ENCODE measurements at regions not wholly inside any gene's neighbourhood (a gene's known extent, or its start where the extent isn't known, plus 50 kb on each side); places are given as distances from the start of the nearest gene placed in this dataset.

DNA sequence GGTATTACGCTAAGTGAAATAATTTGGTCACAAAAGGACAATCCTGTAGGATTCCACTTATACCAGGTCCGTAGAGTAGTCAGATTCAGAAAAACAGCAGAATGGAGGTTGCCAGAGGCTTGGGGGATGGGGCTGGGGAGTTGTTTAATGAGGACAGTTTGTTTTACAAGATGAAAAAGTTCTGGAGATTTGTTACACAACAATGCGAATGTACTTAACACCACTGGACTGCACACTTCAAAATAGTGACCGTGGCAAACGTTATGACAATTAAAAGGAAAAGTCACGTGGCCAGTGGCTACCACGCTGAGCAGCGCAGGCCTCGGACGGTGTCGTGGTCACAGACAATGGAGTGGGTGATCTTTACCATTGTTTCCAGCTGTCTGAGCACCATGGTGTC is 338.1 kb downstream of the SEC14L1 start:
- H3K36me3 ChIP-seq (ENCODE audit: control insufficient read depth, insufficient read depth, low read length): peaks cover 26% of the 10 kb centered on the region
- DNase-seq (ENCODE audit: low read depth): no peak
- no peak overlapping the region for H3K4me3 ChIP-seq (ENCODE audit: low read depth, low read length)
- no peaks in the 10 kb centered on the region for H3K27me3 ChIP-seq (ENCODE audit: control insufficient read depth, insufficient read depth, low read length)
- TF ChIP-seq, protein P1, sequence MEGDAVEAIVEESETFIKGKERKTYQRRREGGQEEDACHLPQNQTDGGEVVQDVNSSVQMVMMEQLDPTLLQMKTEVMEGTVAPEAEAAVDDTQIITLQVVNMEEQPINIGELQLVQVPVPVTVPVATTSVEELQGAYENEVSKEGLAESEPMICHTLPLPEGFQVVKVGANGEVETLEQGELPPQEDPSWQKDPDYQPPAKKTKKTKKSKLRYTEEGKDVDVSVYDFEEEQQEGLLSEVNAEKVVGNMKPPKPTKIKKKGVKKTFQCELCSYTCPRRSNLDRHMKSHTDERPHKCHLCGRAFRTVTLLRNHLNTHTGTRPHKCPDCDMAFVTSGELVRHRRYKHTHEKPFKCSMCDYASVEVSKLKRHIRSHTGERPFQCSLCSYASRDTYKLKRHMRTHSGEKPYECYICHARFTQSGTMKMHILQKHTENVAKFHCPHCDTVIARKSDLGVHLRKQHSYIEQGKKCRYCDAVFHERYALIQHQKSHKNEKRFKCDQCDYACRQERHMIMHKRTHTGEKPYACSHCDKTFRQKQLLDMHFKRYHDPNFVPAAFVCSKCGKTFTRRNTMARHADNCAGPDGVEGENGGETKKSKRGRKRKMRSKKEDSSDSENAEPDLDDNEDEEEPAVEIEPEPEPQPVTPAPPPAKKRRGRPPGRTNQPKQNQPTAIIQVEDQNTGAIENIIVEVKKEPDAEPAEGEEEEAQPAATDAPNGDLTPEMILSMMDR (IDR thresholded peaks at IDR 0.05; ENCODE audit: insufficient read depth, low read length, severe bottlenecking): no peak
- FAIRE-seq: no peak

DNA sequence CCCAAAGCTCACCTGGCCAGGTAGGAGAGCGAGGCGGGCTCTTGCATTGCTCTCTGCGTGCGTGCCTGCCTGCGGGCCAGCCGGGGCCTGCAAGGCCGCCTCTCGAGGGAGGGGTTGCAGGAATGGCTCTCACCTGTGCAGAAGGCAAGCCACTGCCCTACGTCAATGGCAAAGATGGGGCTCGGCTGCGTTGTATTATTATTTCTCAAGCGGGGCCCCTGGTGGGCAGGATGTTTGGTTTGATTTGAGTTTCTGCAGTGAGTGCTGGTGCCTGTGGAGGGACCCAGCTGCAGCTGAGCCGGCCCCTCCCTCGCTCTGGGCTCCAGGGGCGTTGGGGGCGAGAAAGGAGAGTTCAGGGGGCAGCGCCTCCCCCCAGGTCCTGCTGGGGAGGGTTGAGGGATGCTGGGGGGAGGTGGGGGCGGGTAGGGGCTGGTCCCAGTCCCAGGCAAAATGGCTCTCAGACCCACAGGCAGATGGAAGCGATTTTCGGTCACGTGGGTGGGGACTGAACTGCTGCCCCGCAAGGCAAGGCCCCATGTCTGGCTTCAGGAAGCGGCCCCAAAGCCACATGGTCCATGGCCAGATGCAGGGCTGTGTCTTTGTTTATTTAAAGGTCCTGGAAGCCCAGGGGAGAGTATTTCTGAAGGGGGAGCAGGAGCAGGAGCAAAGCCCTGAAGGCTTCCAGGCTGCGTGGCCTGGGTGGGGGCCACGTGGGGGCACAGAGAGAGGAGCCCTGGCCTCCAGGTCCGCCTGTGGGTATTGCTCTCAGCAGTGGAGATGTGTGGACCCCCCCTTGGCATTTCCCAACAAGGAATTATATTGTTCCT is 338.8 kb downstream of the SEC14L1 start:
- Histone ChIP-seq H3K27me3 (ENCODE audit: control insufficient read depth, insufficient read depth, low read length) (no peaks in the 10 kb centered on the region), H3K4me3 (ENCODE audit: low read depth, low read length) (no peak overlapping the region), H3K36me3 (ENCODE audit: control insufficient read depth, insufficient read depth, low read length) (peaks cover 26% of the 10 kb centered on the region)
- DNase-seq (ENCODE audit: low read depth): no peak
- FAIRE-seq: no peak
- TF ChIP-seq, protein P1 (IDR thresholded peaks at IDR 0.05; ENCODE audit: insufficient read depth, low read length, severe bottlenecking): no peak

DNA sequence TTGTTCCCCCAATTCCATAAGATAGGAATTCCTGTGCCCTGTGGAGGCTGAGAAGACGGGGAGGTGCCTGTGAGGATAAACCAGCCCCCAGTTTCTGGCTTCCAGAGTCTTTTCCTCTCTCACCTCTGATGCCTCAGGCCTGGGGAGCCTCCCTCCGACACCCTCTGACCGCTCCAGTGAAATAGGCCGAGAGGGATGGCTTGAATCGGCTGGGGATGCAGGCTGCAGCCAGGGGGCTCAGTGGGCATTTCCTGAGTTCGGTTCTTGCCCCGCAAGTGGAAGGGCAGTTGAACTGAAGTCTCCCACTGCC is 339.4 kb downstream of the SEC14L1 start:
- FAIRE-seq: no peak
- peaks cover 26% of the 10 kb centered on the region for H3K36me3 ChIP-seq (ENCODE audit: control insufficient read depth, insufficient read depth, low read length)
- TF ChIP-seq, protein P1 (IDR thresholded peaks at IDR 0.05; ENCODE audit: insufficient read depth, low read length, severe bottlenecking): no peak

DNA sequence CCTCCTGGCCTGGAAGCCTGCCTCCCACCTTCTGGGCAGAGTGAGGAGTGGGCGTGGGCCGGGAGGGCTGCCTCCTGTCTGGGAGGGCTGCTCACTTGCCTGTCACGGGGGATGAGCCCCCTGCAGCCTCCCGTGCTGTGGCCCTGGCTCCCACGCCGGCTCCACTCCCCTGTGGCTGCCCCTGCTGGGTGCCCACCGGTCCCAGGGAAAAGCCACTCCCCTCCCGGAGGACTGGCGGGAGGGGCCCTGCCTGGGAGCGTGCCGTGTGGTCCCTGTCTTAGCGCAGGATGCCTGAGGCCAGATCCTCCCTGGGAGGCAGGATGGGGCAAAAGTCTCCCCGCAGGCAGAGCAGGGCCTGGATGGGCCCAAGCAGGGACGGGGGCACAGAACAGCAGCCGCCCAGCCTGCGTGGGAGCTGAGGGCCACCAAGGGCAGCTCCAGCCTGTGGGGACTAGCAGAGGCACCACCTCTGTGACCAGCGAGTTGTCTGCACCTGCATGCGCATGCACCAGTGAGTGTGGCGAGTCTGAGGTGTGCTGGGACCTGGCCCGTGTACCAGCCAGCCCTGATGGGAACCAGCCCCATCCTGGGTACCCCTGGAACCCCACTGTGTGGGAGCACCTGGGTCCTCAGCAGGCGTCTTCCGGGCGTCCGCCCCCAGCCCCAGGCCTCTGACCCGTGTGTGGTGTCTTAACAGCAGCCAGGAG is 339.9 kb downstream of the SEC14L1 start:
- FAIRE-seq: no peak
- DNase-seq (ENCODE audit: low read depth): no peak
- Histone ChIP-seq H3K27me3 (ENCODE audit: control insufficient read depth, insufficient read depth, low read length) (no peaks in the 10 kb centered on the region), H3K36me3 (ENCODE audit: control insufficient read depth, insufficient read depth, low read length) (peaks cover 26% of the 10 kb centered on the region), H3K4me3 (ENCODE audit: low read depth, low read length) (no peak overlapping the region)
- TF ChIP-seq, protein P1 (IDR thresholded peaks at IDR 0.05; ENCODE audit: insufficient read depth, low read length, severe bottlenecking): no peak

More for the DNA sequence above, 339.4 kb downstream of the SEC14L1 start:
- DNase-seq (ENCODE audit: low read depth): no peak
- H3K4me3 ChIP-seq (ENCODE audit: low read depth, low read length): no peak overlapping the region
- no peaks in the 10 kb centered on the region for H3K27me3 ChIP-seq (ENCODE audit: control insufficient read depth, insufficient read depth, low read length)

DNA sequence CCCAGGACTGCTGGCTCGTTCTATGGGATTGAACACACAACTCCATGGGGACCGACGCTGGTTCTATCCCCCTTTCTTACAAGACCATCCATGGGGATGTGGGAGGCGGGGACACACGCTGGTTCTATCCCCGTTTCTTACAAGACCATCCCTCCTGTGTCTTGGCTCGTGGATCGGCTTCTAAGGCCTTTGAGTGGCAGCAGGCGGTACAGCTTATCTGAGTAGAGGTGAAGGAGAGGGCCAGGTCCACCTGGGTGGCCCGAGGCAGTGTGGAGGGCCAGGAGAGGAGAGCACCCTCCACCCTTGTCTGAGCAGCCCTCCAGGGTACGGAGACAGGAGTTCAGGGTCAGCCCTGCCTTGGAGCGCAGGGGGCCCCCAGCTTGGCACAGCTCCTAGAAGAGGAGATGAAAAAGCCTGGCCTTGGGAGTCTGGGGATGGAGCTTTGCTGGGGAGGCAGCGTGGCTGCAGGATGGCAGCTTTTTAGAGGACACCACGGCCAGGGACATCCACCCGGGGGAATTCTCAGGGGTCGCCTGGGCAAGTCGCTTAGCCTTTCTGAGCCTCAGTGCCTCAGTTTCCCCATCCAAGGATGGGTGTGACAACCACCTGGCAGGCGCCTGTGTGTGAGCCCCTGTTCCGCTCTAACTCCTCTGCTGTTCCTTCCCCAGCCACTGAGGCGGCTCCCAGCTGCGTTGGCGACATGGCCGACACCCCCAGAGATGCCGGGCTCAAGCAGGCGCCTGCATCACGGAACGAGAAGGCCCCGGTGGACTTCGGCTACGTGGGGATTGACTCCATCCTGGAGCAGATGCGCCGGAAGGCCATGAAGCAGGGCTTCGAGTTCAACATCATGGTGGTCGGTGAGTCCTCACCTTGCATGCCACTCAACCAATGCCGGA is 341.0 kb downstream of the SEC14L1 start:
- DNase-seq (ENCODE audit: low read depth) (no peak), FAIRE-seq (no peak)
- Histone ChIP-seq H3K4me3 (ENCODE audit: low read depth, low read length) (no peak overlapping the region), H3K36me3 (ENCODE audit: control insufficient read depth, insufficient read depth, low read length) (peaks cover 29% of the 10 kb centered on the region), H3K27me3 (ENCODE audit: control insufficient read depth, insufficient read depth, low read length) (no peaks in the 10 kb centered on the region)
- TF ChIP-seq, protein P1 (IDR thresholded peaks at IDR 0.05; ENCODE audit: insufficient read depth, low read length, severe bottlenecking): no peak

Measured in bronchial epithelial cell (primary cell).